Heart left ventricle (tissue), 16 donors: ENCODE measurements at regions not wholly inside any gene's neighbourhood (a gene's known extent, or its start where the extent isn't known, plus 50 kb on each side); places are given as distances from the start of the nearest gene placed in this dataset.

ENCODE experiments used
- ATAC-seq, 4 donors: fragments of 200-7000 bp; cut with Tn5 transposase; one replicate each; pipeline ENCODE4 v1.9.1; 2020 to 2022; ENCODE audit warnings: moderate library complexity in 4 of 4, mild to moderate bottlenecking in 3 of 4, moderate number of reproducible peaks in 1 of 4
- DNase-seq, 5 donors: peaks; one replicate each; pipeline ENCODE4 v3.0.0-alpha.2; 2020
- H3K27ac ChIP-seq, 12 donors: fragments of 200-600 bp; sonication (generic) in 4 of 12; one replicate each; pipeline versions ENCODE4 v1.5.0 to v1.8.0; 2016 to 2022; ENCODE audit warnings: mild to moderate bottlenecking in 2 of 12
- H3K27me3 ChIP-seq, 9 donors: fragments of 200-600 bp; sonication (generic) in 2 of 9; one replicate each; pipeline versions ENCODE4 v1.5.1 to v1.8.0; 2016 to 2022; ENCODE audit warnings: mild to moderate bottlenecking in 3 of 9
- H3K36me3 ChIP-seq, 9 donors: fragments of 200-600 bp; sonication (generic) in 2 of 9; one replicate each; pipeline versions ENCODE4 v1.5.0 to v1.8.0; 2018 to 2022; ENCODE audit warnings: mild to moderate bottlenecking in 2 of 9
- H3K4me1 ChIP-seq, 12 donors: fragments of 200-600 bp; sonication (generic) in 4 of 12; one replicate each; pipeline versions ENCODE4 v1.5.0 to v1.8.0; 2016 to 2022; ENCODE audit warnings: mild to moderate bottlenecking in 3 of 12
- H3K4me3 ChIP-seq, 12 donors: fragments of 200-600 bp; sonication (generic) in 4 of 12; one replicate each; pipeline versions ENCODE4 v1.5.0 to v1.8.0; 2017 to 2022; ENCODE audit warnings: mild to moderate bottlenecking in 9 of 12, moderate library complexity in 4 of 12
- H3K9me3 ChIP-seq, 12 donors: fragments of 200-600 bp; sonication (generic) in 4 of 12; one replicate each; pipeline versions ENCODE4 v1.5.0 to v1.8.0; 2016 to 2022; ENCODE audit warnings: mild to moderate bottlenecking in 1 of 12
- POLR2A ChIP-seq, 2 donors: fragments of 450-650 bp; IDR thresholded peaks; one replicate each; pipeline ENCODE4 v1.6.1; 2017; ENCODE audit warnings: antibody characterized with exemption in 2 of 2, mild to moderate bottlenecking in 2 of 2, moderate library complexity in 2 of 2
- WGBS, 4 donors: extraction: QIAGEN DNeasy Blood & Tissue Kit in 2 of 4; methylation state at CpG; one replicate each; pipeline versions ENCODE4 v1.1.5 to v1.1.7; 2013 to 2018; 5-methylcytosine and 5-hydroxymethylcytosine counted together
- intact Hi-C, 10 donors: fragments of 100-400 bp; cut with DNase I; formaldehyde crosslinking; loops; one replicate each; pipeline versions ENCODE4 v1.11.1 to v1.14.2; 2022
- TF ChIP-seq, protein P1 (sequence below), 12 donors: fragments of 200-600 bp; sonication (generic) in 4 of 12; IDR thresholded peaks; one replicate each; pipeline versions ENCODE4 v1.5.0 to v1.8.0; 2018 to 2022; ENCODE audit warnings: antibody characterized with exemption in 12 of 12, mild to moderate bottlenecking in 5 of 12
- donor health status: ischemic (EF 13 %, LVEDD 7.1; RV severe dilation, severe dysfunction).
- donor health status: healthy with polysubstance abuse.
- donor health status: DM: no; HTN: yes; CAD: no.
- donor health status: DM: no; HTN: no; CAD: no.
- donor health status: ischemic (EF 25% LVEDD 6.9; RV normal size, moderate dysfunction).
- donor health status: ischemic (EF 25% LVEDD 5.7; RV mildly dilated, moderate dysfunction).
- donor health status: healthy.
- donor health status: DM: yes; HTN: yes; CAD: no.
- donor health status: ischemic (EF 35%, LVEDD 5.7; RV mildly dilated, moderate dysfunction).
- donor health status: nonischemic (EF 11% LVEDD 7.7; RV severe dilation, severe dysfunction).
- donor health status: DM: yes; HTN: yes; CAD: no.
- donor health status: PGD.
- donor health status: ischemic (EF 29% LVEDD 5.4; RV normal size, mild dysfunction).
- donor health status: nonischemic (EF 23%, LVEDD 6.1; RV moderate dilation, normal function).

DNA sequence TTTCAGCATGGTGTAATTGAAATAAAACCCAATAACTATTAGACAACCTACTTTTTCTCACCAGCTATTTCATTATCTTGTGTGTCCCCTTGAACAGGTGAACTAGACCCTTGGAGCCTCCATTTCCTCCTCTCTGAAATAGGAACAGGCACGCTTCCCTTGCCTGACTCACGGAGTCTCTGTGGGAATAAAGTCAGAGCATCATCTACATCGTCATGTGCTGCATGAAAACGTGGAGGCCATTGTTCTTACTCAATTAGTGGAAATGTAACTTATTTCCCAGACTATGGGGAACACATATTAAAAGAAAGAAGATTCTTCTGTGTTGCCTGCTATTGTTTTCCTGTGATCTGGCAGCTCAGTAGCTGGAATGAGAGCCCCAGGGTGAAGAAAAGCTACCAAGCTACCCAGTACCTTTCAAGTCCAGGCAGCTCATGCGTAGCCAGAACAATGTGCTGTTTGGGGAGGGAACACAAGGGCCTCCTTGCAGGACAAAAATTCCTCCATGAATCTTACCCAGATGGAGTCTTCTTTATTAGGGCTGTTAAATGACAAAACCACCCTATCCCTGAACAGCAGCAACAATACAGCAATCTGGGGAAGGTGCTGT, 59.8 kb downstream of the SOX11 start:
- ATAC-seq (no peak), DNase-seq (no peak)
- Histone ChIP-seq H3K36me3 (no peaks in the 10 kb centered on the region), H3K27me3 (peaks cover 0 to 6% (median 0%) of the 10 kb centered on the region in 9 donors), H3K4me1 (no peaks in the 10 kb centered on the region), H3K27ac (no peak overlapping the region), H3K4me3 (no peak overlapping the region), H3K9me3 (no peaks in the 10 kb centered on the region)
- intact Hi-C loops, result no loop called here
- TF ChIP-seq, protein P1, sequence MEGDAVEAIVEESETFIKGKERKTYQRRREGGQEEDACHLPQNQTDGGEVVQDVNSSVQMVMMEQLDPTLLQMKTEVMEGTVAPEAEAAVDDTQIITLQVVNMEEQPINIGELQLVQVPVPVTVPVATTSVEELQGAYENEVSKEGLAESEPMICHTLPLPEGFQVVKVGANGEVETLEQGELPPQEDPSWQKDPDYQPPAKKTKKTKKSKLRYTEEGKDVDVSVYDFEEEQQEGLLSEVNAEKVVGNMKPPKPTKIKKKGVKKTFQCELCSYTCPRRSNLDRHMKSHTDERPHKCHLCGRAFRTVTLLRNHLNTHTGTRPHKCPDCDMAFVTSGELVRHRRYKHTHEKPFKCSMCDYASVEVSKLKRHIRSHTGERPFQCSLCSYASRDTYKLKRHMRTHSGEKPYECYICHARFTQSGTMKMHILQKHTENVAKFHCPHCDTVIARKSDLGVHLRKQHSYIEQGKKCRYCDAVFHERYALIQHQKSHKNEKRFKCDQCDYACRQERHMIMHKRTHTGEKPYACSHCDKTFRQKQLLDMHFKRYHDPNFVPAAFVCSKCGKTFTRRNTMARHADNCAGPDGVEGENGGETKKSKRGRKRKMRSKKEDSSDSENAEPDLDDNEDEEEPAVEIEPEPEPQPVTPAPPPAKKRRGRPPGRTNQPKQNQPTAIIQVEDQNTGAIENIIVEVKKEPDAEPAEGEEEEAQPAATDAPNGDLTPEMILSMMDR (IDR thresholded peaks at IDR 0.05), result no peak
- no peak for TF ChIP-seq POLR2A (IDR thresholded peaks at IDR 0.05)
- 52 to 72% (median 65%) methylated on average over 5 of the region's 5 CpGs for WGBS, 4 donors

- Histone ChIP-seq H3K9me3 (no peaks in the 10 kb centered on the region), H3K27me3 (peaks cover 0 to 6% (median 0%) of the 10 kb centered on the region in 9 donors), H3K4me1 (no peaks in the 10 kb centered on the region), H3K4me3 (no peak overlapping the region), H3K27ac (no peak overlapping the region), H3K36me3 (no peaks in the 10 kb centered on the region)
- DNase-seq, result no peak
- no peak for TF ChIP-seq POLR2A (IDR thresholded peaks at IDR 0.05)
- TF ChIP-seq, protein P1 (IDR thresholded peaks at IDR 0.05), result no peak
- no peak for ATAC-seq
- intact Hi-C loops, result no loop called here
- WGBS, 4 donors, result 80 to 83% (median 81%) methylated on average over 15 of the region's 15 CpGs
Measured at GRCh38 chr2:5756272-5756671, 64.1 kb downstream of the SOX11 start.

- ATAC-seq (no peak), DNase-seq (no peak)
- no peak for TF ChIP-seq POLR2A (IDR thresholded peaks at IDR 0.05)
- TF ChIP-seq, protein P1 (IDR thresholded peaks at IDR 0.05), result no peak
- H3K27me3 ChIP-seq, result peaks cover 0 to 4% (median 0%) of the 10 kb centered on the region in 9 donors
- WGBS, 4 donors, result 80 to 92% (median 90%) methylated on average over 5 of the region's 5 CpGs
- H3K27ac ChIP-seq, result no peak overlapping the region
- intact Hi-C loops, result no loop called here
- no peak overlapping the region for H3K4me3 ChIP-seq
- H3K9me3 ChIP-seq, result no peaks in the 10 kb centered on the region
- no peaks in the 10 kb centered on the region for H3K36me3 ChIP-seq
- H3K4me1 ChIP-seq, result no peaks in the 10 kb centered on the region
Measured at GRCh38 chr2:5758346-5758745, 66.2 kb downstream of the SOX11 start.

- Histone ChIP-seq H3K4me1 (no peaks in the 10 kb centered on the region), H3K36me3 (no peaks in the 10 kb centered on the region), H3K27ac (no peak overlapping the region), H3K4me3 (no peak overlapping the region), H3K9me3 (no peaks in the 10 kb centered on the region), H3K27me3 (peaks cover 0 to 4% (median 0%) of the 10 kb centered on the region in 9 donors)
- intact Hi-C loops, result no loop called here
- WGBS, 4 donors, result 76 to 87% (median 83%) methylated on average over 3 of the region's 3 CpGs
- no peak for ATAC-seq
- no peak for TF ChIP-seq POLR2A (IDR thresholded peaks at IDR 0.05)
- TF ChIP-seq, protein P1 (IDR thresholded peaks at IDR 0.05), result no peak
- no peak for DNase-seq
Measured at GRCh38 chr2:5759949-5760348, 67.8 kb downstream of the SOX11 start.
